ENCODE measurements at regions not wholly inside any gene's neighbourhood (a gene's known extent, or its start where the extent isn't known, plus 50 kb on each side); places are given as distances from the start of the nearest gene placed in this dataset.
"Not testable (repeated sequence)": the region's sequence is repeated elsewhere in the genome, so short reads cannot be mapped to it uniquely, and the experiment has no call there.

DNA sequence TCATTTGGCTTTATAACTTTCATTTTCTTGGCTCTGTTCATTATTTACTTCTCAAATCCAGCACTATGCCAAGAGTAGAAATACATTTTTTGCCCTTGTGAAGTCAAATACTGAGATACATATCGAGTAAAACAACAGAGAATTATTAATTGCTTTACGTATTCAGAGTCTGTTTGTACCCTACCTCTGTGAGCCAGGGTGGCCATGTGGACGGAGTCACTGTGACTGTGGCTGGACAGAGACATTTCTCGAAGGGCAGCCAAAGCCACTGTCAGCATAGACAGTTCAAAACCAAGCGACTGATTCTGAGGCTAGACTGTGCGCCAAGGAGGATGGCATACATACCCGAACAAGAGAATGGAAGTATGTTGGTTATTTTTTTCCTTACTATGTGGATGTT is 391.0 kb upstream of the PROX1 start:
- no peak for ATAC-seq (ENCODE audit: low read depth)
- H3K27ac Mint-ChIP-seq = no peak overlapping the region
- H3K4me1 Mint-ChIP-seq = no peaks in the 10 kb centered on the region
- H3K4me3 Mint-ChIP-seq = no peak overlapping the region
- no peaks in the 10 kb centered on the region for H3K36me3 Mint-ChIP-seq
- peaks cover 2% of the 10 kb centered on the region for H3K27me3 Mint-ChIP-seq
- no peaks in the 10 kb centered on the region for H3K9me3 Mint-ChIP-seq
- POLR2A ChIA-PET = no interaction called here
- DNase-seq = no peak

DNA sequence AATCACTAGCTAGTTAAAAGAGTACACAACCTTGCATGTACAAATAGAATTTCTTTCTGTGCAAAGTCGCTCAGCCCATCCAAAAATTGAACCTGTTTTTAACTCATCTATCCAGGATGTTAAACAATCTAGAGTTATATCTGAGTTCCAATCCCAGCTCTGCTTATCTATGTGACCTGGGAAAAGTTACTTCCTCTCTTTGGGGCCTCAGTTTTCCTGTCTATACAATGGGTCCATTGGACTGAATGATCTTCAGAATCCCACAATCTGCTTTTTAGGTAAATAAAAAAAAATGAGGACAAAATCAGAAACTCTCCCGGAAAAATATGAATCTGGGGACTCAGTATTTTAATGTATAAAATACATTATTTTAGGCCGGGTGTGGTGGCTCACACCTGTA is 389.5 kb upstream of the PROX1 start:
- peaks cover 2% of the 10 kb centered on the region for H3K27me3 Mint-ChIP-seq
- DNase-seq = no peak
- no peak for ATAC-seq (ENCODE audit: low read depth)
- H3K4me3 Mint-ChIP-seq = no peak overlapping the region
- H3K27ac Mint-ChIP-seq = no peak overlapping the region
- H3K9me3 Mint-ChIP-seq = no peaks in the 10 kb centered on the region
- H3K36me3 Mint-ChIP-seq = no peaks in the 10 kb centered on the region
- no peaks in the 10 kb centered on the region for H3K4me1 Mint-ChIP-seq
- POLR2A ChIA-PET = no interaction called here

DNA sequence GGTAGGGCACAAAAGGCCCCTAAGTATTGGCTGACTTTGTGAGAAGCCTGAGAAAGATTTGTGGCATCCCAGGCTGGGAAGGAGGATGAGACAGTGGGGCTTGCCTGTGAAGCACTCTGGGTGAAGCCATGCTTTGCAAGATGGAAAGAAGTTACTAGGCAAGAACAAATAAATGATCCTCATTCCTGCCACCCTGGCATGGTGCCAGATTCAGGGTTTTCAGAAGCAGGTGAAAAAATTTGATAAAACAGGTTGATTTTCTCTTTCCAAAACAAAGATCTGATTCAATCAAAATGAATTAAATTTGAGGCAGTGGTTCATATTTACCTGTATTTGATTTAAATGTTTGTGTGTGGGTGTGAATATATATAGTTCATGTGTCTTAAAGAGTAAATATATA is 386.9 kb upstream of the PROX1 start:
- ATAC-seq (ENCODE audit: low read depth) = no peak

DNA sequence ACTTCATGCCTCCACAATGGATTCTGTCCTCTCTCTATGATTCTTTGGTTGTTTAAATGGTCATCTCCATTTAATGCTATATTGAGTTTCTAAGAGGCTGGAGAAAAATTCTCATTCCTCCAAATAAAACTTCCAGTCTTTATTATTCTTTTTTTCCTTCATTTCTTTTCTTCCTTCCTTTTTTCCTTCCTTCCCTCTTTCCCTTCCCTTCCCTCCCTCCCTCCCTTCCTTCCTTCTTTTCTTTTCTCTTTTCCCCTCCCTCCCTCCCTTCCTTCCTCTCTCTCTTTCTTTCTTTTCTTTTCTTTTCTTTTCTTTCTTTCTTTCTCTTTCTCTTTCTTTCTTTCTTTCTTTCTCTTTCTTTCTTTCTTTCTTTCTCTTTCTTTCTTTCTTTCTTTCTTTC is 386.1 kb upstream of the PROX1 start:
- H3K9me3 Mint-ChIP-seq; ATAC-seq (ENCODE audit: low read depth); POLR2A ChIA-PET; H3K27ac Mint-ChIP-seq; H3K27me3 Mint-ChIP-seq; H3K4me3 Mint-ChIP-seq; H3K36me3 Mint-ChIP-seq; DNase-seq; H3K4me1 Mint-ChIP-seq: not testable (repeated sequence)

More for the DNA sequence above, 386.9 kb upstream of the PROX1 start:
- Mint-ChIP-seq H3K4me3 (no peak overlapping the region), H3K9me3 (no peaks in the 10 kb centered on the region), H3K27me3 (peaks cover 3% of the 10 kb centered on the region), H3K27ac (no peak overlapping the region), H3K4me1 (no peaks in the 10 kb centered on the region), H3K36me3 (no peaks in the 10 kb centered on the region)
- no peak for DNase-seq
- POLR2A ChIA-PET = no interaction called here

DNA sequence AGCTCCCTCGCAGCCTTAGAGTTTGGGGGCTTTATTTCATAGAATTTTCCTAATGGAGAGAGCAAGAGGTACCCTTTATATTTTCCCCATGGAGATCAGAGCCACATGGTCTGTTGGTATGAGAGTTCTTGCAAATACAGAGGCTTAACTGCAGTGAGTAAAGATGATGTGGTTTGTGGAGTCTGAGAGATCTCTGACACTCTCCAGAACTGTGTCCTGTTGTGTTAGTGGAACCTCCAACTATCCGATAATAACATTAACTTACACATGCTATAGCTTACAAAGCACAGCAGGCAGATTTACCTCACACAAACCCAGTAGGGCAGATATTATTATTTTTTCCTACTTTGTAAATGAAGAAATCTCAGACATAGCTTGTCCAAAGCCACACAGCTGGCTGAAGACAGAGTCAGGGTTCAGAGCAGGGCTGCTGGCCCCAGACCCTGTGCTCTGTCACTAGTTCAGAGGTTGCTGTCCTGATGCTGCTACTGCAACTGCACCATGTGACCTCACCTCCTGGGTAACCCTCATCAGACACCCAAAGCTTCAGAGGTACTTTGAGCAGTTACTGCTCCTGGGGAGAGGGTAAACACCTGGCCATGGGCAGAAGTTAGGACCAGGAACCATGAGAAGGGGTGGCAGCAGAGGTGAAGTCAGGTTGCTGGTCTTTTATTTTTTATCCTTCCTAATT is 384.8 kb upstream of the PROX1 start:
- H3K36me3 Mint-ChIP-seq = no peaks in the 10 kb centered on the region
- DNase-seq (no peak), ATAC-seq (ENCODE audit: low read depth) (no peak)
- no peaks in the 10 kb centered on the region for H3K4me1 Mint-ChIP-seq
- peaks cover 5% of the 10 kb centered on the region for H3K27me3 Mint-ChIP-seq
- H3K4me3 Mint-ChIP-seq = no peak overlapping the region
- no peak overlapping the region for H3K27ac Mint-ChIP-seq
- POLR2A ChIA-PET = no interaction called here
- H3K9me3 Mint-ChIP-seq = no peaks in the 10 kb centered on the region

DNA sequence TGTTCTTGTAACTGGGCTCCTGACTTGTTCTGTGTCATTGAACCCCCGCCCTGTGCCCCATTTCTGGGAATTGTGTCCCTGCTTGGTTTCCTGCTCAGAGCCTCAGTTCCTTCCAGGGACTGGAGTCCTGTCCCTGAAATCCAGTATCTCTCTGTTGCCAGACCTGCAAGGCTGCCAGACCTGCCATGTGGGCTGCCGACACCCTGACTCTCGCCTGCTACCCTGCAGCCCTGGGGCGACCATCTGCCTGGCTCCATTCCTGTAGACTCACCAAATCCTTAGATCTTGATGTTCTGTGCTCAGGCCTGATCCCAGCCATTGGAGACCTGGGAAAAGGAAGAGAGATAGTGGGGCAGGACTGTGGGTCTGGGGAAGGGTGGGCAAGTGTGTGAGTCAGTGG is 383.3 kb upstream of the PROX1 start:
- H3K36me3 Mint-ChIP-seq = no peaks in the 10 kb centered on the region

DNA sequence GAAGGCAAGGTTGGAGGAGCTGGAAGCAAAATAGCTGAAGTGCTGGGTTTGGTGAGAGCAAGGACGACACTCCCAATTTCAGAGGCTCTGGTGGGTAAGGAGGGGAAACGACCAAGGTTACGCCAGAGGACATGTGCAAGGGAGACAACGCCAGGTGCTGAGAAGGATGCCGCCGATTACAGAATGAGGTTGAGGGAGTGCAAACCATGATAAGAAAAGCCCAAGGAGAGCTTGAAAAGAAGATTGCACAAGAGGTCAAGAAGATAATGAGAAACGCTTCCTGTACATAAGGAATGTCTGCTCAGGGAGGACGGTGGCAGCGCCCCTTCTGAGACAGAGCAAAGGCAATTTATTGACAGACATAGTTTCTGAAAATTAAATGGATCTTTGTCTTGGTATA is 382.0 kb upstream of the PROX1 start:
- H3K27ac Mint-ChIP-seq = no peak overlapping the region
- H3K27me3 Mint-ChIP-seq = peaks cover 3% of the 10 kb centered on the region
- POLR2A ChIA-PET = no interaction called here
- no peaks in the 10 kb centered on the region for H3K36me3 Mint-ChIP-seq
- H3K4me1 Mint-ChIP-seq = no peaks in the 10 kb centered on the region
- no peak overlapping the region for H3K4me3 Mint-ChIP-seq
- ATAC-seq (ENCODE audit: low read depth) (no peak), DNase-seq (no peak)
- no peaks in the 10 kb centered on the region for H3K9me3 Mint-ChIP-seq

More for the DNA sequence above, 383.3 kb upstream of the PROX1 start:
- no peak overlapping the region for H3K27ac Mint-ChIP-seq
- no peaks in the 10 kb centered on the region for H3K9me3 Mint-ChIP-seq
- ATAC-seq (ENCODE audit: low read depth) (no peak), DNase-seq (no peak)
- H3K4me1 Mint-ChIP-seq = no peaks in the 10 kb centered on the region
- H3K4me3 Mint-ChIP-seq = no peak overlapping the region
- POLR2A ChIA-PET = no interaction called here
- H3K27me3 Mint-ChIP-seq = peaks cover 5% of the 10 kb centered on the region

DNA sequence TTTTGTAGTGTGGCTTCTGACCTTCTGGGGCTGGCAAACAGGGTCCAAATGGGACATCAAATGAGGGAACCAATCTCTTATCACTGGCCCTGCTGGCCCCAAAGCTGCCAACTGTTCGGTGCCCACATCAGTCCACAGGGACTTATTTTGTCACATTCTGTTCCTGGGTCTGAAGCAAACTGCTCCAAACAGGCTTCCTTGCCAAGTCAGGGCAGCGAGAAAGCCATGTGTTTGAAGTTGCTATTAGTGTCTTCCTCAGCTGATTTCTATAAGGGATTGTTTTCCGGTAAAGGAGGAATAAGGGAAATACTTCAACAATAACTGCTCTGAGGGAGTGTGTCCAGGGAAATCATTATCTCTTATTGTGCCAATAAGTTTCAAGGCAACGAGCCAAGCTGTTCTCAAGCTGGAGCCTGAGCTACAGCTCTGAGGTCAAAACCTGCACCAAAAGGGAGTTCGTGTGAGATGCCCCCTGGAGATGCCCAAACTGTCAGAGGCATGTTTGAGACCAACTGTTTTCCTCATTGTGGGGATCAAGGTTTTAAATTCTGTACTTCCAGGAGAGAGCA is 381.4 kb upstream of the PROX1 start:
- no peaks in the 10 kb centered on the region for H3K9me3 Mint-ChIP-seq
- no peak for ATAC-seq (ENCODE audit: low read depth)
- POLR2A ChIA-PET = no interaction called here

DNA sequence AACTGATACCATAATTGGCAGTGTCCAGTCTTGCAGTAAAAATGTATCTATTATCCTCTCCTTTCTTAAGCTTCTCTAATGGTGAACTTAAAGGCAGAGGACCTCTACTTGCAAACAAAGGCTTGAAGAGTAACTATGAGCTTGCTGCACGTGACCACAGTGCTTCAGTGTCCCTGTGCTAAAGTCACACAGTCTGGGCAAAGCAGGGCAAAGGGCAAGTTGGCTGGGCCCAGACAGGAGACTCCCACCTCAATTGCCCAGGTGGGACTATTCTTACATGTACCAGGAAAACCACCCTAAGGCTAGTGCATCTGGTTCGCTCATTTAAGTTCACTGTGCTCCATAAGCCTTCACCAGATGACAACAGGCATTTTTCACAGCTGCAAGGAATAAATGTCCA is 374.2 kb upstream of the PROX1 start:
- H3K27me3 Mint-ChIP-seq = peaks cover 13% of the 10 kb centered on the region
- POLR2A ChIA-PET = no interaction called here

More for the DNA sequence above, 381.4 kb upstream of the PROX1 start:
- DNase-seq = no peak
- no peaks in the 10 kb centered on the region for H3K4me1 Mint-ChIP-seq
- no peak overlapping the region for H3K27ac Mint-ChIP-seq
- peaks cover 3% of the 10 kb centered on the region for H3K27me3 Mint-ChIP-seq
- H3K36me3 Mint-ChIP-seq = no peaks in the 10 kb centered on the region
- H3K4me3 Mint-ChIP-seq = no peak overlapping the region

DNA sequence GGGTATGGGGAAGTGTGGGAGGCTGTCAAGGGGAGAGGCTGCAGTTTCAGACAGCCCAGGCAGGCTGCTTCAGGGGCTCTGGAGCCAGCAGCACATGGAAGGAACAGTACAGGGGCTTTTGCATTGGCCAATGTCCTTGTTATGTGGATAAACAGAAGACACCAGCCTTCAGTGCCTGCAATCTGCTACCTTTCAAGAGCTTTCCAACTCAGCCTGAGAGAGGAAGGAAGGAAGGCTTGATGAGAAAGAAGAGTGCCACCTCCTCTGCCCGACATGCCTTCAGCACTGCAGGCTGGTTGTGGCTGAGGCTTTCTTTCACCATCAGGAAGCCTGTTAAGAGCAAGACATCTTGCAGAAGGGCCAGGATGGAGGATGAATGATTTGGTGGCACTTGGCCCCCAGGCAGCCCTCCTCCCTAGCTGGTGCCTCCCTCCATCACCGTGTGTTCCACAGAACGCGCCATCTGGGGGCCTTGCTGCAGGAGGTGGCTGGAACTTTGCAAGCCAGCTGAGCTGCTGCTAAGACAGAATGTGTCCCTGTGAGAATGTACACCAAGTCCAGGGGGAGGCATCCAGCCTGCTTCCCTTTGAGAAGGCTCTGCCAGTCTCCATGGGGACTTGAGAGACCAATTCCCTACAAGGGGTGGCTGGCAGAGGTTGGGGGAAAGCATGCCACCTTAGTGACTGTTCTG is 372.4 kb upstream of the PROX1 start:
- H3K4me3 Mint-ChIP-seq = no peak overlapping the region
- no peaks in the 10 kb centered on the region for H3K9me3 Mint-ChIP-seq
- no peak for ATAC-seq (ENCODE audit: low read depth)
- no peak for DNase-seq
- H3K4me1 Mint-ChIP-seq = no peaks in the 10 kb centered on the region
- no peak overlapping the region for H3K27ac Mint-ChIP-seq
- POLR2A ChIA-PET = no interaction called here
- peaks cover 19% of the 10 kb centered on the region for H3K27me3 Mint-ChIP-seq
- no peaks in the 10 kb centered on the region for H3K36me3 Mint-ChIP-seq

More for the DNA sequence above, 374.2 kb upstream of the PROX1 start:
- Mint-ChIP-seq H3K4me1 (no peaks in the 10 kb centered on the region), H3K27ac (no peak overlapping the region), H3K36me3 (no peaks in the 10 kb centered on the region), H3K9me3 (no peaks in the 10 kb centered on the region), H3K4me3 (no peak overlapping the region)
- DNase-seq = no peak
- no peak for ATAC-seq (ENCODE audit: low read depth)

DNA sequence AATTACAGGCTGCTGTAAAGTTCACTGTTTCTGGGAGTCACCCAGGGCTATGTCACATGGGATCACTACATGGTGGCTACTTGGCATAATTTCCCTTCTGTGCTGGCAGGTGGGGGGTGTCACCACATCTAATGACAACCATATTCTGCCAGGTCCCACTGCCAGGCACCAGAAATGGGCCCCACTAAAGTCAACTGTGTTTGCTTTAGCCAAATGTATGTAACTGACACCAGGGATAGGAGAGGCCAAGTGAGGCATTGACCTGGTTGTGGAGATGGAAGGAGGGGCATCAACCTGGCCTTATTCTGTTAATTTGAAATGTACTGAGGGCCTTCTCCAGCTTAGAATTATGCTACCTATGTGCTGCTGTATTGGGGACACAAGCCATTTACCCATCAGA is 370.6 kb upstream of the PROX1 start:
- DNase-seq (no peak), ATAC-seq (ENCODE audit: low read depth) (no peak)
- H3K4me3 Mint-ChIP-seq = no peak overlapping the region
- peaks cover 22% of the 10 kb centered on the region for H3K27me3 Mint-ChIP-seq
- no peaks in the 10 kb centered on the region for H3K9me3 Mint-ChIP-seq
- H3K36me3 Mint-ChIP-seq = no peaks in the 10 kb centered on the region
- no peak overlapping the region for H3K27ac Mint-ChIP-seq
- H3K4me1 Mint-ChIP-seq = no peaks in the 10 kb centered on the region
- POLR2A ChIA-PET = no interaction called here

DNA sequence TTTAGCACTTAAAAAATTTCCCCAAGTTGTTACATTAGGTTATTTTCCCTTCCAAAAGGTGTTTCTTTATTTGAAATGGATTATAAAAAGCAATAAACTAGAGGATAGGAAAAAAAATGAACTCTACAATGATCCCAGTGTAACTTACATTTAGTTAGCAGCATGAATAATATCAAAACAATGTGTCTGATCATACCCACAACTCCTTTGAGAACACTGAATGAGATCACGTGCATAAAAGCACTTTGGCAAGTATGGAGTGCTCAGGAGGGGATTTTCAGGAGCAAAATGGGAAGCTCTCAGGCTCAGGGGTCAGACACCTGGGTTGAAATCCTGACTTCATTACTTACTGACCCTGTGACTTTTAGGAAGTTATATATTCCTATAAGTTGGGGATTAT is 369.7 kb upstream of the PROX1 start:
- Mint-ChIP-seq H3K27ac (no peak overlapping the region), H3K9me3 (no peaks in the 10 kb centered on the region), H3K36me3 (no peaks in the 10 kb centered on the region), H3K4me3 (no peak overlapping the region), H3K4me1 (peaks cover 6% of the 10 kb centered on the region), H3K27me3 (peaks cover 22% of the 10 kb centered on the region)
- POLR2A ChIA-PET = no interaction called here
- ATAC-seq (ENCODE audit: low read depth) (no peak), DNase-seq (no peak)

DNA sequence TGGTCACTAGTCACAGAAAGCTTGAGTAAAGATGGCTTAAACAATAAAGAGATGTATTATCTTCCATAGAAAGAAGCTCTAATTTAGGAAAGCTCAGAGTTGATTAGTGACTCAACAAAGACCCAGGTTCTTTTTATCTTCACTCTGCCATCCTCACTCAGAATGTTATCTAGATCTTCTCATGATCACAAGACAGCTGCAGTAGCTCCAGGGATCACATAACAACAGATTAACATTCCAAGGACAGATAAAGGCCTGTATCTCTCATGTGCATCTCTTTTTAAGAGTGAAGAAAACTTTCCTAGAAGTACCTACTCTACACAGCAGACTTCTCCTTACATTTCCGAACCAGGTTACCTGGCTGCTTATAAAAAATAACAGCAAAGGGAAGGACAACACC is 368.7 kb upstream of the PROX1 start:
- ATAC-seq (ENCODE audit: low read depth) = no peak
- Mint-ChIP-seq H3K36me3 (no peaks in the 10 kb centered on the region), H3K4me3 (no peak overlapping the region), H3K27ac (no peak overlapping the region), H3K9me3 (no peaks in the 10 kb centered on the region), H3K4me1 (peaks cover 6% of the 10 kb centered on the region), H3K27me3 (peaks cover 22% of the 10 kb centered on the region)
- DNase-seq = no peak
- POLR2A ChIA-PET = no interaction called here

DNA sequence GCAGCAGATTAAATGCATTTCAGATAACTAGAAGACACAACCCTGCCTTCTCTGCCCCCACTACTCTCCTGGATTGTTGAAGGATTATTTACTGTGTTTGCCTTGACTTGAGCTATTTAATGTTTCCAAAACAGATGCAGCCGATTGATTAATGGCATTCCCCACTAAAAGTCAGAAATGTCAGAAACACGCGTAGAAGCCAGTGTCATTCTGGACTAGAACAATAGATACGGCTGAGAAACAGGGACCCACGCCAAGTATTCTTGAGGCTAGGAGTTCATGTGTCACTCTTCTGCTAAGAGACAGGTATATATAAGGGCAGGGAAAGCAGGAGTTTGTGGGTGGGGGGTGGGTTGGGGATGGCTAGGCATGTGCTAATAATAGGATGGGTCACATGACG is 366.7 kb upstream of the PROX1 start:
- no peak for DNase-seq

More for the DNA sequence above, 366.7 kb upstream of the PROX1 start:
- POLR2A ChIA-PET = no interaction called here
- H3K4me3 Mint-ChIP-seq = no peak overlapping the region
- peaks cover 12% of the 10 kb centered on the region for H3K27me3 Mint-ChIP-seq
- peaks cover 2% of the 10 kb centered on the region for H3K9me3 Mint-ChIP-seq
- ATAC-seq (ENCODE audit: low read depth) = no peak
- no peak overlapping the region for H3K27ac Mint-ChIP-seq
- no peaks in the 10 kb centered on the region for H3K36me3 Mint-ChIP-seq
- H3K4me1 Mint-ChIP-seq = peaks cover 6% of the 10 kb centered on the region
